NCI-H1048 (cell line): ENCODE measurements at regions not wholly inside any gene's neighbourhood (a gene's known extent, or its start where the extent isn't known, plus 50 kb on each side); places are given as distances from the start of the nearest gene placed in this dataset.
"Not testable (repeated sequence)": the region's sequence is repeated elsewhere in the genome, so short reads cannot be mapped to it uniquely, and the experiment has no call there.

Source experiments
- DNase-seq: peaks from one replicate; lab custom pipeline; 2025; lab: John Stamatoyannopoulos, UW

DNA sequence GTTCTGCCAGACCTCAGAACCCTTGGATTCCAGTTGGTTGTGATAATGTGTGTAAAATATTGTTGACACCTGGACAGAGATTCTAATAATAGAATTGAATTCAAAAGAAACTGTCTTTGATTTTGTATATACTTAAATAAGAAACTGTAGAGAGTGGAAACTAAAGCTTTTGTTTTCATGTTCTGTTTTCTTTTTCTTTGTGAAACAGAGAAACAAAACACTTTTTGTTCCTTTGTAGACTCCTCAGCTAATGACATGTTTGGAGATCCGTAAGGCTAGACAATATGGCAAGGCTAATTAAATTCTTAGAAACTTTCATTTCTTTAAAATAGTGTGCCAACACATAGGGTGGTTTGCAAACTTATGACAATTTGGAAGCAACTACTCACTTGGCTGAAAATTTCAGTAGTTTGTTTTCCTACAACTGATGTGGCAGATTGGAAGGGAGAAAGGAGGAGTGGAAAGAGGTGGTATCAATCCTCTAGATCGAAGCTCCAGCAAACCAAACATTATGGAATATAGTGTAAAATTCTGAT is 90.9 kb upstream of the FAT1 start:
- no peak for DNase-seq

DNA sequence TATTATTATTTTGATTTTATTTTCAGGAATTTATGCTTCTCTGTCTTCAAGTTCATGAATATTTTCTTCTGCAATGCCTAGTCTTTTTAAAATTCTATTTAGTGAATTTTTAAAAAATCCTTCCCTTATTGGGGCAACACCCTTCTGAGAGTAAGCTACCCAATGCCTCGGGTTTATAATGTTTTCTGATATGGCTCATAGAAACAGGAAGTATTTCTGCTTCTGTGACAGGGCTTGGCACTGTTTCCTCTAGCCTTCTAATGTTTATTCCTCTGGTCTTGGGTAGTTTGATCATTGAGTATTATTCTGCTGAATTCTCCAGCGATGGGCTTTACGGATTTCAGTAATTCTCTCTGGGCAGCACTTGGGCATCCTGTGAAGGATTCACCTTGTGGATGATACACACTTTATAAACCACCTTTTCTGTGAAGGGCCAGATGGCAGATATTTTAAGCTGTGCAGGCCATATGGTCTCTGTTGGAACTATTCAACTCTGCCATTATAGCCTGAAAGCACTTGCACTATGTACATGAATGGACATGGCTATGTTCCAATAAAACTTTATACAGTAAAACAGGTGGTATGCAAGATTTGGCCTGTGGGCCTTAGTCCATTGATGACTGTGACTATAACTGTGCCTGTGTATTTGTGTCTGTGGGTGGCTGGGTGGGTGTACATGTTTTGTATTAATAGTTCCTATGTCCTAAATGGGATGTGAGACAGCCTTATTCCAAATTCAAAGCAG is 95.9 kb upstream of the FAT1 start:
- no peak for DNase-seq

DNA sequence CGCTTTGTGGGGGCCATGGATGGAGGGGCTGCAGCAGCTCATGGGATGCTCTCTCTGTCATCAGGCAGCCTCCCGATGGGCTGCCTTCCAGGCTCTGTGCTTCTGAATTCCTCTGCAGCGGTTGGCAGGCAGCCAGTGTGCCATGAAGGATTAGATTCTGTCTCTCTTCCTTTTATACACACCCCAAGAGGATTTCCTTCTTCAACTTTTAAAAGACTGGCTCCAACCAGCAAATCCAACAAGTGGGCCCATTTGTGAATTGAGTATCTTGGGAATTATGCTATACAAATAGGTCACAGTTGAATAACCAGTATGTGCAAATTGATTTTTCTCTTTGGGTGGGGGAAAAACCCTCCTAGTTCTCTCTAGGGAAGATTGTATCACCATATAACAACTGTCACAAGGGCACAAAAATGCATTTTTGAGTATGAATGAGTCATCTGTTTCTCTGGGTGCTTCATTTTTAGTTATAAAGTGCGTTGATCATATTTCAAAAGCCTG is 96.8 kb upstream of the FAT1 start:
- DNase-seq: no peak

DNA sequence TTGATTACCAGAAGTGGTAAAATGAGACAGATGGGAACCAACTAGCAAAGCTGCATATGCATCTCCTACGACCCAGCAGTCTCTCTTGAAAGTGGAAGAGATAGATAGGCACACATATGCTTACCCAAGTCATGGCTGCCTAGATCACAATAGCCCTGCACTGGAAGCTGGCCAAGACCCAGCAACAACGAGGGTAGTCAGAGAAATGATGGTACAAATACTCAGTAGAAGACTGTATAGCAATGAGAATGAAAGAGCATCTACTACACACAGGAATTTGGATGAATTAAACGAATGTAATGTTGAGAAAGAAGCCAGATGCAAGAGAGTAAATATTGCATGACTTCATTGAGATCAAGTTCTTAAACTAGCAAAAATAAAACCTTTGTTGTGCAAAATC is 100.3 kb upstream of the FAT1 start:
- no peak for DNase-seq

DNA sequence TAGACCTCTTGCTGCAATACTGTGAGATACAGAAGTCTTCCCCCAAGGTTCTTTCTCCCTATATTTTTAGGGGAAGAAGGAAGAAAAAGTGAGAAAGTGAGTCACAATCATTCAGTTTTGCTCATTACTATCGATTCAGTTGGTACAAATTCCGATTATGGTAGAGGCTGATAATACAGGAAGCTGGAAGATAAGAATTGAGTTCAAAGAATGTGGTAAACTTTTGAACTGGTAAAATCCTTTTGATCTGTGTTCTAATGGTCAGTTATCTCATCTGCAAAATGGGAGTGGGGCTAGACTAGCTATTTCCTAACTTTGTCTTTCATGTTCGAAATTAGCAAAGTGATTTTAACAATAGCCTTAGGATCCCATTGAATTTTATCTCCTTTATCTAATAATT is 101.4 kb upstream of the FAT1 start:
- no peak for DNase-seq

- no peak for DNase-seq
Observed at GRCh38 chr4:186826006-186826405, 102.3 kb upstream of the FAT1 start.

DNA sequence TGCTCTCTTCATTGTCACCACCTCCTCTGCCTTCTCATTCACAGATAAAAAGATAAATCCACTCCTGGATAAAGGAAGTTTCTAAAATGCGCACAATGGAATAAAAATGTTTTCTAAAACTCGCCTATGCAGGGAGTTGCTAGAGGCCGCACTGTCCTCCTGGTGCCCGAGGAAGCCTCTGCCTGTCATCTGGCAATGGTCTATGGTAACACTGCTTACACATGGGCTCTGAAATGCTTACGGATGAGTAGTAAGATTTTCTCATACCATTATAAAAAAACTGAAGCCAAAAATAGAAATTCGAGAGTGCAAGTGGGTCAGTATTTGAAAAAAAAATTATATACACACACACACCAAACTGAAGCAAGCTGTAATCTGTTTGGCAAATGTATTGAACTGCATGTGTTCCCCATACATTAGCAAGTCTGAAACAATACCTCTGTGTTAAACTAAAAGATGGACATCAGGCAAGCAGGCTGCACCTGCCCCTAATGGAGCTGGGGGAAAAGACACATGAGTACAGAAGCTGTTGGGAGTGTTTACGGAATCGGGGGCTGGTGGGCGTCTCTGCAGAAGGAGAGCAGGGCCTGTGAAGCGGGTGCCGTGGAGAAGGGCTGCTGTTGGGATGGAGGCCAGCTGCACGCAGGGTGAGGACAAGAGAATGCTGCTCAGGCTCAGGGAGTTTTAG is 103.3 kb upstream of the FAT1 start:
- no peak for DNase-seq

GRCh38 chr4:186827534-186827897 is 103.9 kb upstream of the FAT1 start:
- DNase-seq: no peak

GRCh38 chr4:186829097-186829496 is 105.4 kb upstream of the FAT1 start:
- DNase-seq: no peak

- DNase-seq: no peak
Observed at GRCh38 chr4:186829740-186830449, 106.2 kb upstream of the FAT1 start.

- DNase-seq: no peak
Observed at GRCh38 chr4:186831574-186831973, 107.9 kb upstream of the FAT1 start.

GRCh38 chr4:186832906-186833305 is 109.2 kb upstream of the FAT1 start:
- DNase-seq: no peak

DNA sequence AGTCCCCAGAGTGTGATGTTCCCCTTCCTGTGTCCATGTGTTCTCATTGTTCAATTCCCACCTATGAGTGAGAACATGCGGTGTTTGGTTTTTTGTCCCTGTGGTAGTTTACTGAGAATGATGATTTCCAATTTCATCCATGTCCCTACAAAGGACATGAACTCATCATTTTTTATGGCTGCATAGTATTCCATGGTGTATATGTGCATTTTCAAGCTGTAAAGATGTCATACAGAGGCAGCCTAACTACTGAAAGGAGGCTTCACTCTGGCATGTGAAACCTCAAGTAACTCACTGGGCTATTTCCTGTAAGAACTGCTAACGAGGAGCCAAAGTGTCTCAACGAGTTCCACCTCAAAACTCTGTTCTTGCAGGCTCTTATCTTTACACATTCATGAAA is 113.8 kb upstream of the FAT1 start:
- DNase-seq: not testable (repeated sequence)

DNA sequence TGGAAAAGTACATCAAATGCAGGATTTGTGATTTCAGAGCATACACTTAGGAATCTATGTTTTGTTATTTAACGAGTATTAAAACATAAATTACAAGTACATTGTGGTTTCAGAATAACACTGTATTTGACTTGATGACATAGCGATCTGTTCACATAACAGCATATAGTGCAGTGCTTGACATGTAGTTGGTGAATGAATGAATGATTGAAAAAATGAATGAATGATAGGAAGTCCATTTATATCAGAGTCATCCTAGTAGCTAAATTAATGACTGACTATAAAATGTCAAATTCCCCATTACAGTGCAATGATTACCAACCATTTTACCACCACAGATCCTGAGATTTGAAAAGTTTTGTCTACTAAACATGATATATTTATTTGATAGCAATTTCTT is 114.6 kb upstream of the FAT1 start:
- no peak for DNase-seq

DNA sequence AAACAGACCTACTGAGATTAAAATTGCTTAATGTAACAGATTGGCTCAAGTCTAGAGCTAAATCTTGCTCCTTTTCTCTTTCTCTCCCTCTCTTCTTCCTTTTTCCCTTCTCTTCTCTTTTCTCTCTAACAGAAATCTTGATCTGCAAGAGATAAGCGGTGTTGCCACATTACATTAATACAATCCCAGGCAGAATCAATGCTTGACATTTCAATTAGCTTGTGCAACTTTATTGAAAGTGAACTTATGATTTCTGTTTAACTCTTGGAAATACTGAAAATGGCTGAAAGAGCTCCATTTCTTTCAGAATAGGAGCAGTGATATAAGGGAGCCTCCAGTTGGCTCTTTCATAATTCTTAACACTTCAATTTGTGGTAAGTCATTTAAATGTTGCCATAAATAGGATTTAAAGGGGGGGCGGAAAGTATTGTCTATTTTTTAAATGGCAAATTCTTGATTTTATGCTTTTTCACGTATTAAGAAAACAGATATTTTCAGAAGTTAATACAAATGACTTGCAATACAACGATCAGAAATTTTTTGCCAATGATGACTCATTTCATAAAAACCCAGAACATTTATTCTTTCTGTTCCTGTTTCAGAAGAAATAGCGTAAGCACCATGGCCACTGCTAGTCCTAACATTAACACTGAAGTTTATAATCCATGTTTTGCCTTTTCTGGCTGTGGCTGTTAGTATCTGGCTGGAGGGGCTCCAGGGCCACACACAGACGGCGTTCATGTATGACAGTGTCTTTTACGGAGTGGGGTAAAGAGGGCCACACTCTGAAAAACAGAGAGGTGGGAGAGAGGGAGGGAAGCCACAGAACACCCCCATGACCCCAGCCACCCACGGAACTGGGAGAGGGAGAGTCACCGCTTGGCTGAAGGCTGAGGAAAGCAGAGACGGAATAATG is 115.7 kb upstream of the FAT1 start:
- no peak for DNase-seq

GRCh38 chr4:186840222-186840701 is 116.6 kb upstream of the FAT1 start:
- no peak for DNase-seq

DNA sequence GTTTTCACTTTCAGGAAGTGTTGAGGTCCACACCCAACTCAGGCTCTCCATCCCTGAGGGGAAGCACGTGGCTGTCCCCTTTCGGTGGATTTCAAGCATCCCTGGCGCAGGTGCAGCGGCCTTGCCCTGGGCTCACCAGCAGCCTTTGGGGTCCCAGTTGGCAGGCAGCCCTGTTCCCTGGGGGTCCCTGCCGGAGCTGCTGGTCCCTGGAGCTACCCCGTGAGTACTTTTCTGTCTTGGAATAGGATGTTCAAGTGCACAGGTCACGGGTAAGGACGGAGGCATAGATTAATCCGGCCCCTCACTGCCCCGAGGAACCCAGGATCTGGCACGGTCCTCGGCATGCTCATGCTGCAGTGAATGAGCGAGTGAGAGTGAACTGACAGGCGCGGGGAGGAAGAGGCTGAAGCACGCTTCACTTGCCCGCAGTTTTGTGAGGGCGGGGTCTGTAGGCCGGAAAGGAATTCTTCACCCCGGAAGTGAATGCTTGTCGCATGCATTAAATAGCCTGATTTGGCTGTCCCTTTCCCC is 117.2 kb upstream of the FAT1 start:
- no peak for DNase-seq

DNA sequence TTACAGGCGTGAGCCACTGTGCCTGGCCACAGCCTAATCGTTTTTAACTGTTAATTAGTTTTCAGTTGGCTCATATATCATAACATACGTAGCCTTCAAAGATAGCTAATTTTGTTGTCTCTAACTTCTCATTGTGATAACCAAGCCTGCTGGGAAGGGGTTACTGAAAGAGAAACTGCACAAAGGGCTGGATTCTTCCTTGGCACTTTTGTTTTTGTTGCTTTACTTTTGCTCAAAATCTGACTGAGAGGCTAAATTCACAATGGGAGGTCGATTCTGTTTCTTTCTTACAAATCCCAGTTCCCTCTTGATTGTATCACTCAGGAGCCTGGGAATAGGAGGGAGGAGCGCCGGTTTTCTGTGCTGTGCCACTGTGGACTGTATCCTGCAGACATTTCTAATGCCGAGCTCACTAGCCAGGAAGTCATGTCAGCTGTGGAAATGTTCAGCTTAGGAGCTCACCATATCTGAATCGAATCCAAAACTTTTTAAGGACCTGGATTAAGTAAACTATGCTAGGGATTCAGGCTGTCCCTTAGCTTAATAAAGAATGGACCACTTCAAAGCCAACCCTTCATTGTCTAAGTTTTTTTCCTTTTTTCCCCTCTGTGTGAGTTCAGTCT is 120.5 kb upstream of the FAT1 start:
- DNase-seq: no peak

DNA sequence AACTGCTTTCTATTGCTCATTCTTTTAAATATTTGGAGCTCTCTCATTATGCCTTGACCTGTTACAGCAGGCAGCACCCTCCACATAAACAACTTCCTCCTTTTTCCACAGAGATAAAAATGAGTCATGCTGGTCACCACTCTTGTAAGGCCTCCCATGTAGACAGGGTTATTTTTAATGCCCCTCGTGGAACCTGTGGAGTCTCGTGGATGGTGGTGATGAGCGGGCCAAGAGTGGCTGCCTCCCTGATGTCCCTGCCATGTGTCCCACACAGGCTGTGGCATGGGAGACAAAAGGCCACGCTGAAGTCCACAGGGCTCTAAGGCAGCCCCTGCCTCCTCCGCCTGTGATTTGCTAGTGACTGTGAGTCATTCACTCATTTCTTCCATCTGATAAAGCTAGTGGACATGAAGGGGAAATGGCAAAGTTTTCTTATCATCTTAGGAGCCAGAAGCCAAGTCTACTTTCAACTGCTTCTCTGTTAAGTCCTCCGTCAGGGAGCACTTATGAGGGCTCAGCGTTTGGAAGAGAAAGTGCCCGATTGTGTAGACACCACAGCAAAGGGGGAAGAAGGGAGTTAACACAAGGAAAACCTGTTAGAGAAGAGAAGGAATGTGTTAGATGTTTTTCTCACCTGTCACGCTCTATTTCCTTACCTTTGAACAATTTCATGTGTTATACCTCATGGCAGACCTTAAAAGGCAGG is 121.6 kb upstream of the FAT1 start:
- DNase-seq: no peak

- DNase-seq: no peak
Observed at GRCh38 chr4:186846426-186846825, 122.8 kb upstream of the FAT1 start.
